SHP77 treated with DMSO at 0.1 percent for 48 hours (cell line): ENCODE measurements at regions not wholly inside any gene's neighbourhood (a gene's known extent, or its start where the extent isn't known, plus 50 kb on each side); places are given as distances from the start of the nearest gene placed in this dataset.

ENCODE experiments used
- DNase-seq: peaks from one replicate; lab custom pipeline; 2025; lab: John Stamatoyannopoulos, UW

DNA sequence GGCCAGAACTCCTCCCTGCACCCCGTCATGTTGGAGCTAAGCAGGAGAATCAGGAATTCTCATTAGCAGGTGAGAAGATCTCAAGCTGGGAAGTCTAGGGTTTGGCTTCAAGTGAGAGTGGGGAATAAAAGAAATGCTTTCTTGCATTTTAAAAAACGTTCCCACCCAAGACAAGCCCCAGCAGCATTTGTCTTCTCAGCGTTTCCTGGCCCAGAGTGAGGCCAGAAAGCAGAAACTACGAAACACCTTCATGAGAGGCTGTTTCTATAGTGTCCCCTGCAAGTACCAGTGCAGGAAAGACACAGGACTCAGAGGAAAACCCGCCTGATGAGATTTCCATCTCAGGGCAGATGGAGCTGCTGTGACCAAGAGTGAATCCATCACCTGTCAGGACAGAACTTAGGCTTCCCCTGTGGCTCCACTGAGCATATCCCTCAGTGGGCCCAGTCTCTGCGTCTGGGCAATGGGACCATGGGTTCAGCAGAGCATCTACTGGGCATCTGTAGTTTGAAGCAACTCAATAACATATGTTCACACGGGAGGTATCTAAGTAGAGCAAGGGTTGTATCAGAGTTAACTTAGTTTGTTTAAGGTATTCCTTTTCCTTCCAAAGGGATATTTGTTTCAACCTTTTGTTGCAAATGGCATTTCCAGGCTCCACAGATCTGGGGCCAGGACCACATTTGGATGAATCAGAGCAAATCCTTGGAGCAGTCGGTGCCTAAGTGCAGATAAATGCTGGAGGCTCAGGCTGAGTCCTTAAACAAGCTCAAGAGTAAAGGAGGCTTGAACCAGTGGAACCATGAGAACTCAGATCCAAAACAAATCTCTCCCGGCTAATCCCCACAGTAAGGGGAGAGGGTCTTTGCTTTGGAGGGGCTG is 548.3 kb downstream of the MIAT start:
- no peak for DNase-seq

DNA sequence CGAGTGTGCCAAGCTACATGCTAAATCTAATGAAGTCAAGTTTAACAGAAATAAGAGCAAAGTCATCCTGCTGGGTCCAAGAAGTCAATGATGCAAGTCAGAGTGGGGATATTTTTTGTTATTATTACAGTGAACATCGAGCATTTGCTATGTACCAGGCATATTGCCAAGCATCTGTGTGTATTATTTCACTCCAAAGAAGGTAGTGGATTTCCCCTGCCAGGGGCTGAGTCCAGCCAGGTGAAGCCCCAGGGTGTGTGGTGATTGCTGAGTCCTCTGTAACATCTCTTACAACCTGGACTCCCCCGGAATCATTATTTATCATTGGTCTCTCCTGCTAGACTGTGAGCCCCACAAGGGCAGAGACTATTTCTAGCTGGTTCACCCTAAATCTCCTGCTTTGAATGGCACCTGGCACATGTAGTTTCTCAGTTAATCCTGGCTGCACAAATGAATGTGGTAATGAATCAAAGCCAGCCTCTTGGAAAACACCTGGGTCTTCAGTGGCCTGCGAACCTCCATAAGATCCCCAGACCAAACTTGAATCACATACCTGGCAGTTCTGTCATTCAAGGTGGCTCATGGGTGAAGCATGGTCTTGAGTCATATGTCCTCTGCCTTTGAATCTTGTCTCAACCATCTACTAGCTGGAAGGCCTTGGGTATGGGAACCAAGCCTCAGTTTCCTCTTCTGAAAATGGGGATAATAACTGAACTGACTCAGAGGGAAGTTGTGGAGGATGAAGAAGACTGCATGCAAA is 549.2 kb downstream of the MIAT start:
- no peak for DNase-seq

DNA sequence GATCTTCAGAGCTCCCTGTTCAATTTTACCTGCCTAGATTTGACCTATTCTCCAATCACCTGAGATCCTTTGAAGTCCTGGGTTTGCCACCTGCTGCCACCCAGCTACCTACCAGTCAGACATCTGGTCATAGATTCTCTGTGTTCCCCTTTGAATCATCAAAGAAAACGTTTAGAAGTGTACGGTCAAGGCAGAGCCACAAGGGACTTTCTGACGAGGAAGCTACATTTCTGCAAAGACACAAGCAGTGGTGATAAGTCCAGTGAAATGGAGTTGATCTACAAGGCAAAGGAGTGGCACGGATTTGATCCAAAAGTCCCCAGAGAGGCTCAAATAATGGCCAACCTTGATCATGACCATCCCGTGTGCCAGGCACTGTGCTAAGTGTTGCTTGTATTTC is 549.9 kb downstream of the MIAT start:
- DNase-seq: no peak

DNA sequence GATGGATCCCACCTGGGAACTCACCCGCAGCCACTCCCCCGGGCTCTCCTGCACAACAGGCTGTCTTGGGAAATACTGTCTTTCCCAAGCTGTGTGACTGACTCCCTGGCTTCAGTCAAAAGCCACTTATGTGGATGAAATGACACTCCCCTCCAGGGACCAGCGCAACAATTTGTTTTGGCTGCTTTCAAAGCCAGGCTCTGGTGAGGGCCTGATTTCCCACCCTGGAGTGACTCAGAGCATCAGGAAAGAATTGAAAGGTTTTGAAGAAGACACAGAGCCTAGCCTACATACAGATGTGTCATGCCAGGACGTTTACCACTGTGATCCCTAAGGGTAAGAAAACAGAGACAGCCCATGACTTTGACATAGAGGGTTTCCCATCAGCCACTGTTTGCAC is 550.5 kb downstream of the MIAT start:
- DNase-seq: no peak

DNA sequence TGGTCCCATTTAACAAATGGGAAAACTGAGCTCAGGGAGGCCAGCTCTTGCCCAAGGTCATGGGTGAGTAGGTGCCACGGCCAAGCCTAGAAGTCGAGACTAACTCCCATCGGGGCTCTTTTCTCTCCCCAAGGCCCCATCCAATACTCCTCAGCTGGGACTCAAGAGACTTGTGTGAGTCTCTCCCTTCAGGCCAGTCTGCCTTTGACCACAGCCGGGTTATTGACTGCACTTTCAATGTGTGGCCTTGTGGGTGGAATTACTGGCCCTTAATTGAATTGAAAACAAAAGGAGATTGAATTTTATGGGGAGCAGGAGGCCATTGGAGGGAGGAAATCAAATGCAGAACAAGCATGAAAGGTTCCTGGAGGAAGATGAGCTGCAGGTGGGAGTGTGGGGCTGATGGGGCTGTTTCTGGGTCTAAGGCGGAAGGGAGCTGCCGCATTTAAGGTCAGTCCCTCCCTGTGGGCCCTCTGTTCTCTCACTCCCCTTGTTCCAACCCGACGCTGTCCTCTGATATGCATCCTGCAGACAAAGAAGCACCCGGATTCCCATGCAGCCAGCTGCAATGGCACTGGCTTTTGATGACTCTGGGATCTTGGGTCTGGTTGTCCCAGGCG is 552.8 kb downstream of the MIAT start:
- no peak for DNase-seq

DNA sequence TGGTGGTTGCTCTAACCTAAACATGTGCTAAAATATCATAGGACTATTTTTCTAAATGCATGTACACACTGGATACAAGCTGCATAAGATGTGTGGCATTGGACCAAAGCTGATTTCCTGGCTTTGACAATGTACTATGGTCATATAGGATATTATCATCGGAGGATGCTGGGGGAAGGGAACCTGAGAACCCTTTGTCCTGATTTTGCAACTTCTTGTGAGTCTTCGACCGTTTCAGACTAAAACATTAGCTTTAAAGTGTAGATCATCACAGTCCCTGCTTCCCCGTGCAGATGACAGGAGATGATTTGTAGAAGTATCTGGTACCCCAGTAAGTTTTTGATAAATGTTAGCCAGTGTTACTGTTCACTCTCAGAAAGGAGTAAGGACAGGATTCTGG is 554.7 kb downstream of the MIAT start:
- no peak for DNase-seq

DNA sequence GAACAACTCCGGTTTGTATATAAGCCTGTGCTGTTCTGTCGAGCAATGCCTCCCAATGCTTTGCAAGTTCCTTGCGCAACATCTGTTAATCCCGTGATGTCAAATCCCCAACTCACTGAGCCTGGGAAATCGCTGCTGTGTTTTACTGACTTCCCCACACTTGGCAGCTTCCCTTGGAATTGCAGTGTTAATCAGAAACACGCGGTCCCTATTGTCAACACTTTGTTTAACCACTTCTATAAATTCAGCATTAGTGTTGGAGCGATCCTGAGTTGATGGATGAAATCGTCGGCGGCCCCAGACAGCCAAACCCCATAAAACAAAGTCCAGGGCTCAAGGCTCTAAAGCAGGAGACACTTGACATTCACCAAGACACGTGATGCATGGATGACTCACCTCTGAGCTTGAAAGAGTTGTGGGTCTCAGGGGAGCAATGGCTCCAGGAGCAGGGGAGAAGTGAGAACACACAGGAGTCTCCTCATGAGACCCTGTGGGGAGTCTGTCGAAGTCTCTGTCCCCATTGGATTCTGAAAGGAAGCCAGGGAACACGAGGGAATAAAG is 555.3 kb downstream of the MIAT start:
- no peak for DNase-seq

DNA sequence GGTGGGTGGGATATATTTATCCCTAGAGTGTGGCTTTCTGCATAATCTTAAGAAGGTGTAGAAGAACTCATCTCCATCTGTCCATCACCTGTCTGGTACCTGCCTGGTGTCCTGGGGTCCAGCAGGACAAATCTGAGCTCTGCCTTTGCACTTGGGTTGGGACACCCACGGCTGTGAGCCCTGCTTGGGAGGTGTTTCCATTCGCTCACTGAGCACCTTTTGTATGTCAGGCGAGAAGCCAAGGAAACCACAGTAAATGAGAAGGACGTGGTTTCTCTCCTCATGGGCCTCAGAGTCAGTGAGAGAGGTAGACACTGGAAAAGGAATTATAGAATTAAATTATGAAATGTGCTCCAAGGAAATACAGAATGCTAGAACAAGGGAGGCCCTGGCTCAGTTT is 555.9 kb downstream of the MIAT start:
- DNase-seq: no peak

DNA sequence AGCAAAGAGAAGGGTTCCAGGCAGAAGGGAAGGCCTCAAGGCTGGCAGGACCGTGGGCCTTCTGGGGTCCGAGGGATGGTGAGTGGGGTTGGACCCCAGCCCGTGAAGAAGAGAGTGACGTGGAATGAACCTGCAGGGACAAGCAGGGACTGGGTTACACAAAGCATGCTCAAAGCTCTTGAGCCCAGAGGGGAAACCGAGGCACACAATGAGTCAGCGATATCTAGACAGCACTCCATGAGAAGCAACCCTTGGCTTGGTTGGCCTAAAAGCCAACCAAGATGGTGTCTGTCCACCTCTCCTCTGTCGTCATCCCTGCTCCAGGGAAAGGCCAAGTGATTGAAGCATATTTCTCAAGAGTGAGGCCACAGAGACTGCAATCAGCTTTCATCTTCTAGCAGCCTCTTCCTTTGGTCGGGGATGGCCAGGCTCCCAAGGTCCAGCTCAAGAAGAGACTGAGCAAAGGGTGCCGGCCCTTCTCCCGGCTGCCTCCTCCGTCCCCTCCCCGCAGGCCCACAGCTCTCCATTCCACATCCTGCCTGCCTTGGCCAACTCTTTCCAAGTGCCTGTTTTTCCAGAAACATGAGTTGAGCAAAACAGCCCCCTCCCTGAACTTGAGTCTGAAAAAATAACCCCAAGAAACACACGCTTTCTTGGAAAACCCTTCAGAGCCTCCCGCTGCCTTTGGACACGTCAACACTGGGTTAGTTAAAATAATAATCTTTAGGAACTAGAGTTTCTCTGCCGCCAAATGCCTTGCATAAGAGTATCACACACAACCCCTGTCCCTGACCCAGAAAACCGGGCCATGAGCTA is 556.6 kb downstream of the MIAT start:
- DNase-seq: no peak

DNA sequence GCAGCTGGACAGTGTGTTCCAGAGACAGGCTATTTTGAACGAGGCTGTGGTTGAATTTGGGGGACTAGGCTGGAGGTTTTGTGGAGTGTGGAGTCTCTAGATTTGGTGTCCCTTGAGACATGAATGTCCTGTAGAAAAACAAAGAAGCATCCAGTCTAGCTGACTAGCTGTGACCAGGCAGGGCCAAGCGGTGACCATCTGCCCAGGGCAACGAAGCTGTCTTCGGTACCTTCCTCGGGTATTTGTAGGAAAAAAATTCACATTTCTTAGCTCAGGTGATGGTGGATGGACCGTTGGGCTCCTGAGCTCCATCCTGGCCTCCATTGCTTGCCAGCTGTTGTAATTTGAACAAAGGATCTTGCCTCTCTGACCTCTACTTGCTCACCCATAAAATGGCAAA is 557.3 kb downstream of the MIAT start:
- no peak for DNase-seq

DNA sequence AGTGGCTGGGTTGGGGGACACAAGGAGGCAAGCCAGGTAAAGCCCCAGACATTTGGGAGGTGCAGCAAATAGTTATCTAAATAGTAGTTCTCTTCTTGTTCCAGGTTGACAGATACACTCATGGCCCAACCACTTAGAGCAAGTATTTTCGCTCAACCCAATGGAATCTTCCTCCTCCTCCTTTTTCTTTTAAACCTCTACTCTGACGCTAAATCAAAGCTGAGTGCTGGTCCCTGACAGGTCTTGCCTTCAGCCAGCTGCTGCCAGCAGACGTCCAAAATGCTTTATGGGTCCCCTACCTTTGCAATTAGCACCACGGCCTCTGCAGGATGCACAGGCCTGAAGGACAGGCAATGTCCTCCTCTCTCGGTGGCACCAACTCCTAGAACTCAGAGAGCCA is 558.5 kb downstream of the MIAT start:
- DNase-seq: no peak

DNA sequence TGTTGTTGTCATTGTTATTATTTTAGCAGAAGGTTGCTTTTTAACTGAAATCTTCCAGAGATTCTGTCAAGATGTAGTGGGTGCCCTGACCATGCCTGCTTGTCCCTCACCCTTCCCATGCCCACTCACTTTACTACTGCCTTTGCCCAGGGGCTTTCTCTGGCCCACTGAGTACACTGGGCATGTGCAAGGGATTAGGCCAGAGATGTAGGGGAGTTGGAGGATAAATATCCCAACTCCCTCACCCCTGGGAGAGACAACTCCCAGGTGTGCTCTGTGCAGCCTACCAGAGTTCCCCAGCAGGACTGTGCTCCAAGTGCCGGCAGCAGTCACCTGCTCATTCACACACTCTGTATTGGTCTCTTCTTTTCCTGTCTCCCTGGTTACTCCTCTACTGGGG is 559.1 kb downstream of the MIAT start:
- DNase-seq: no peak

DNA sequence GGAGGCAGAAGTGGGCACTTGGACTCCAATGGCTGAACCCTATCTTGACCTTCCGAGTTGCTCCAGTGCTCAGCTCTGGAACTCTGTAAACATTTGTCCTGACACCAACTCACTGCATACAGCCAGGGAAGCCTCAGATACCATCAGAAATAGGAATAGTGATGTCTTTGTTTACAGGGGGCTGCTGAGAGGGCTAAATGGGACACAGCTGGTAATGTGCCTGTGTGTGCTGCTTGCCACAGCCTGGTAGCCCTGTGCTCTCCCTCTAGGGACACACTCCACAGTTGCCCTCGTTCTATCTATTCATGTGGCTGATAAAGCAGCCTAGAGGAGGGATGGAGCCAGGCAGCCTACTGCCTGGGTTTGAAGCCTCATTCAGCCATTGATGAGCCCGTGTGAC is 559.8 kb downstream of the MIAT start:
- DNase-seq: no peak

DNA sequence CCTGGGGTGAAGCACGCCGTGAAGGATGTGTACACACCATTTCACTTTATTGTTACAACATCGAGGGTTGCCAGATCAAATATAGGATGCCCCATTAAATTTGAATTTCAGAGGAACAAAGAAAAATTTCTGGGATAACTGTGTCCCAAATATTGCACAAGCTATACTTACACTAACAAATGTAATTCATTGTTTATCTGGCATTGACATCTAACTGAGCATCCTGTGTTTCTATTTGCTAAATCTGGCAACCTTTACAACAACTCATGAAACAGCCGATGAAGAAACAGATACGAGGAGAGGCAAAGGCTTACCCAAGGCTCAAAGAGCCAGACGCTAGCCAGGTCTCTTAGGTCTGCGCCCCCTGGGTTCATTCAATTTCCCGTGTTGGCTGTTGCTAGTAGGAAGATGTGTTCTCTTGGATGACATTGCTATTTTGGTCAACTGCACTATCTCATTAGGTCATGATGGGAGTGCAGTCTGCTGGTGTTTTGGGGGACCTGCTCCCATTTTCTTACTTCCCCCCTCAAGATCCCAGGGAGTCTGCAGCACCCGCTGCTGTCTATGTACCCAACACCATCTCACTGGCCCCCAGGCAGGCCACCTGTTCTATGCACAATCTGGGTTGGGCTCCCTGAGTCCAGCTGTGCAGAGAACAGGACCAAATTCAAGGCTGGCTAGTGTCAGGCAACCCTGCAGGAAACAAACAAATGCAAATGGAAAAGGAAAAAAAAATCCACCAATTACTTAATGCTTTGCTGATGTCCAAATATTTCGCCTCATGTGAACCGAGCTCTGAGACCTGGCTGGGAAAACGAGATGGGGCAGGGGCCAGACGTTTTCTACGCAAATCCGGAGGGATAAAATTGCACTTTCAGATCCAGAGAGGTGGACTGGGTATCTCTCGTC is 560.9 kb downstream of the MIAT start:
- DNase-seq: no peak

DNA sequence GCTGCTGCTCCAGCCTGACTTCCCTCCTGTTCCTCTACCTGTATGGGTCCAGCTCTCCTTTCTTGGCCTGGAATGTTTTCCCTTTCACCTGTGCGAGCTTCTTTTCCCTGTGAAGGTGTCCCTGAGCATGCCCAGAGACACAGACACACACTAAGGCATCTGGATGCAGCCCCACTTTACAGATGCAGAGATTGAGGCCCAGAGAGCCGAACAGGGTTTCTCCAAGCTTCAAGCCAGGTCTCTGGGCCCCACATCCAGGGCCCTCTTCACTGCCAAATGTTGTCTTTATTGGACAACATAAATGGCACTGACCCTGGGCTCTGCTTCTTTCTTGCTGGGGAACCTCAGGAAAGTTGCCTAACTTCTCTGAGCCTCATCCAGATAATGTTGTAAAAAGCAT is 561.6 kb downstream of the MIAT start:
- DNase-seq: no peak

DNA sequence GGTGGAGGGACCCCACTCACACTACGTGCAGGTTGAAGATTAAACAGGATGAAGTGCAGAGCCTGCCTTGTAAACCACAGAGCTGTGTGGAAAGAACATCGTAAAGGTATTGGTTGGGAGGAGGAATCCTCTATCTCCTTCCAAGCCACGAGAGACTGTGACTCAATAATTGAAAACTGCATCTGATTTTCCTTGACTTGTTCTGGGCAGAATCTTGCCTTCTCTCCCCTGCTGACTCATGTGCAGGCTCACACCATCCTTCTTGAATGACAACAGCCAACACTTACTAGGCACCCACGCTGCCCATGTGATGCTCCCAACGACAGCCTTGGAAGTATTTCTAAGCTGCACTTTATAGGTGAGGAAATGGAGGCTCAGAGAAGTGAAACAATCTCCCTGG is 563.0 kb downstream of the MIAT start:
- DNase-seq: no peak

DNA sequence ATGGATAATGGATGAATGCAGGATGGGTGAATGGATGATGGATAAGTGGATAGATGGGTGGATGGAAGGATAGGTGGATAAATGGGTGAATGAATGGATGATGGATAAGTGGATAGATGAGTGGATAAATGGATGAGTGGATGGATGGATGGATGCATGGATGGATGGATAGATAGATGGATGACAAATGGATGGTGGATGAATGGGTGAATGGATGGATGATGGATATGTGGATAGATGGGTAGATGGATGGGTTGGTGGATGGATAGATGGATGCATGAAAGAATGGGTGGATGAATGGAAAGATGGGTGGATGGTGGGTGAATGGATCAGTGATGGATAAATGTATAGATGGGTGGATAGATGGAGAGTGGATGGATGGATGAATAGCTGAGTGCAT is 564.8 kb downstream of the MIAT start:
- DNase-seq: no peak

DNA sequence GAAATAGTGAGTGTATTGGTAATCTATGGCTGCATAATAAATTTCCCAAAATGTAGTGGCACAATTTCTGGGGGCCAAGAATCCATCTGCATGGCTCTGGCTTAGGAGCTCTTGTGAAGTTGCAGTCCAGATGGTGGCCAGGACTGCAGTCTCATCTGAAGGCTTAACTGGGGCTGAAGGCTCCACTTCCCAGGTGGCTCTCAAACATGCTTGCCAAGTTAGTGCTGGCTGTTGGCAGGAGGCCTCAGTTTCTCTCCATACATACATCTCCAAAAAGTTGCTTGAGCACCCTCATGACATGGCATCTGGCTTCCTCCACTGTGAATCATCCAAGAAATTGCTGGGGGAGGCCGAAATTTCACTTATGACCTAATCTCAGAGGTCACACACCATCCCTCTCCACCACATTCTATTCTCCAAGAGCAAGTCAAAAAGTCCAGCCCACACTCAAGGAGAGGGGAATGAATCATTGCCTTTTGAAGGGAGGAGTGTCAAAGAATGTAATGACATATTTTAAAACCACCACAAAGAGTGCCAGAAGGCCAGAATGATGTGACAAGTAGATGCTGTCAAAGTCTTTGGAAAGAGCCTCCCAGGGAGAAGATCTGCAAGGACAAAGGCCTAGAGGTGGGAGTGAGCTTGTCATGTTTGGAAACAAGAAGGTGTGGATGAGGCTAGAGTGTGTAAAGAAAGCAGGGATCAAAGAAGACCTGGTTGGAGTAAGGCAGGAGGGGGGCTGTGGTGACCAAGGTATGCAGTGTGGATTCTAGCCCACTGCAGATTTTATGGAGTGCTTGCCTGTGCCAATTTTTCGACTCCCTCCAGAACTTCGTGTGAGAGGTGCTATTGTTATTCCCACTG is 566.2 kb downstream of the MIAT start:
- no peak for DNase-seq

DNA sequence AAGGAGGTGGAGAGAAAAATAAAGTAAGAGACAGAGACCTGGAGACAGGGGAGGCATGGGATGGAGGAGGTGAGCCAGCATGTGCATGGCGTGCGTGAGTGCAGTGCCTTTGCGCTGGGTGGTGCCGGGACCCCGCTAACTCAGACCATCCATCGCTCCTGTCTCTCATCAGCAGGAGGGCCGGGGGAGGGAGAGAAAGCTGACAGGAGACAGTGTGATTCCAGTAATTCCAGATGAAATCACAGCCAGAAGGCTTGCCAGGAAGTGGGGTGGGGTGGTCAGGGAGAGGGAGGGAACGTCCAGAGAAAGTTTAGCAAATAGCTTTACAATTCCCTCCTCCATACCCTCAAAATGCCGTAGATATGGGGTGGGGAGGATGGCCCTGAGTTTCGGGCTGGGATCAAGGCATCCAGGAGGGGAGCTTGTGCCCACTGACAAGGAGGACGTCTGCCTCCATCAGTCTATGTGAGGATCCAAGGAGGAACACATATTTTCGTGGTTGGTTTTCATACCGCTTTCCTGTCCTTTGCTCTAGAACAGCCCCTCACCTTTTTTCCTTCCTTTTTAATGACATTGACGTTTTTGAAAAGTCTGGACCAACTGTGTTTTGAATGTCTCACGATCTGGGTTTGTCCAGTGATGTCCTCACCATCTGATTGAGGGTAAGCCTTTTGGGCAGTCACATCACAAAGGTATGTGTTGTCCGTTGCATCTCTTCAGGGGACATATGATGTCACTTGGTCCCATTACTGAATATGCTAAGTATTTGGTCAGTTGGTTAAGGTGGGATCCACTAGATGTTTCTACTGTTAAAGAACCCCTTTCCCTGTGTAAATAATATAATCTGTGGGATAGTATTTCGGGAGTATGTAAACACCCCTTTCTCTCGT is 567.3 kb downstream of the MIAT start:
- no peak for DNase-seq
